Heart right ventricle (tissue), 16 donors: ENCODE measurements at regions not wholly inside any gene's neighbourhood (a gene's known extent, or its start where the extent isn't known, plus 50 kb on each side); places are given as distances from the start of the nearest gene placed in this dataset.

Experiments used
- ATAC-seq, 8 donors: fragments of 200-7000 bp; cut with Tn5 transposase; one replicate each; pipeline ENCODE4 v1.9.1; 2020; ENCODE audit warnings: mild to moderate bottlenecking in 8 of 8, moderate library complexity in 8 of 8, moderate number of reproducible peaks in 1 of 8
- DNase-seq, 2 donors: peaks; one replicate each; pipeline ENCODE4 v3.0.0-alpha.2; 2020
- H3K27ac ChIP-seq, 10 donors: fragments of 200-600 bp; sonication (generic) in 2 of 10; one replicate each; pipeline versions ENCODE4 v1.5.0 to v1.8.0; 2020 to 2022; ENCODE audit warnings: mild to moderate bottlenecking in 3 of 10
- H3K27me3 ChIP-seq, 7 donors: fragments of 200-600 bp; one replicate each; pipeline ENCODE4 v1.8.0; 2021 to 2022; ENCODE audit warnings: mild to moderate bottlenecking in 2 of 7
- H3K36me3 ChIP-seq, 9 donors: fragments of 200-600 bp; sonication (generic) in 1 of 9; one replicate each; pipeline versions ENCODE4 v1.5.0 to v1.8.0; 2020 to 2022; ENCODE audit warnings: mild to moderate bottlenecking in 2 of 9
- H3K4me1 ChIP-seq, 9 donors: fragments of 200-600 bp; sonication (generic) in 1 of 9; one replicate each; pipeline versions ENCODE4 v1.5.0 to v1.8.0; 2020 to 2022; ENCODE audit warnings: mild to moderate bottlenecking in 4 of 9
- H3K4me3 ChIP-seq, 10 donors: fragments of 200-600 bp; sonication (generic) in 2 of 10; one replicate each; pipeline versions ENCODE4 v1.5.0 to v1.8.0; 2020 to 2022; ENCODE audit warnings: mild to moderate bottlenecking in 7 of 10, moderate library complexity in 2 of 10
- H3K9me3 ChIP-seq, 11 donors: fragments of 200-600 bp in 10 of 11; sonication (generic) in 2 of 11; one replicate each; pipeline versions ENCODE4 v1.5.0 to v1.8.0; 2013 to 2022; ENCODE audit warnings: mild to moderate bottlenecking in 2 of 11, control low read depth in 1 of 11, moderate library complexity in 1 of 11
- WGBS, 2 donors: extraction: QIAGEN DNeasy Blood & Tissue Kit; methylation state at CpG; one replicate each; pipeline ENCODE4 v1.1.7; 2013; ENCODE audit warnings: inconsistent platforms in 1 of 2; 5-methylcytosine and 5-hydroxymethylcytosine counted together
- intact Hi-C, 10 donors: fragments of 100-400 bp; cut with DNase I; formaldehyde crosslinking; loops; one replicate each; pipeline versions ENCODE4 v1.11.1 to v1.14.2; 2022
- TF ChIP-seq, protein P1 (sequence below), 9 donors: fragments of 200-600 bp; sonication (generic) in 2 of 9; IDR thresholded peaks; one replicate each; pipeline versions ENCODE4 v1.5.0 to v1.8.0; 2021 to 2022; ENCODE audit warnings: antibody characterized with exemption in 9 of 9, mild to moderate bottlenecking in 5 of 9, moderate library complexity in 1 of 9
- donor health status: Arrhythmogenic right ventricular cardiomyopathy.
- donor health status: ischemic (EF 13 %, LVEDD 7.1; RV severe dilation, severe dysfunction).
- donor health status: healthy with polysubstance abuse.
- donor health status: DM: no; HTN: yes; CAD: no.
- donor health status: DM: no; HTN: no; CAD: no.
- donor health status: ischemic (EF 25% LVEDD 6.9; RV normal size, moderate dysfunction).
- donor health status: ischemic (EF 25% LVEDD 5.7; RV mildly dilated, moderate dysfunction).
- donor health status: healthy.
- donor health status: DM: yes; HTN: yes; CAD: no.
- donor health status: Ischemic cardiomyopathy.
- donor health status: ischemic (EF 35%, LVEDD 5.7; RV mildly dilated, moderate dysfunction).
- donor health status: nonischemic (EF 11% LVEDD 7.7; RV severe dilation, severe dysfunction).
- donor health status: DM: yes; HTN: yes; CAD: no.
- donor health status: PGD.
- donor health status: ischemic (EF 29% LVEDD 5.4; RV normal size, mild dysfunction).
- donor health status: nonischemic (EF 23%, LVEDD 6.1; RV moderate dilation, normal function).

DNA sequence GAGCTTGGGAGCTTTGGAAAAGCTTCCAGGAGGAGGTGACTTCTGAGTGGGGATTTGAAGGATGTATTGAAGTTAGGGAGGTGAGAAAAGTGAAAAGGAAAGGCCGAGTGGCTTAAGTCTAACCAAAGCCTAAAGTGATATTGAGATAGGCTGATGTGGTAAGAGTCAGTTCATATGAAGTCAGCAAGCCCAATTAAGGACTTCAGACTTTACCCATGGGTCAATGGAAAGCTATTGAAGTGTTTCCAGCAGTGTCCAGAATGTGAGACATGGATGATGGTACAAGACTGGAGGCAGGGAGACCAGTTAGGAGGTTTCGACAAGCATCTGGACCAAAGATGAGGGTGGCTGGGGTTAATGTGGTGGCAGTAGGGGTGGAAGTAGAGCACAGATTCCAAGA is 134.3 kb upstream of the WWC1 start:
- Histone ChIP-seq H3K4me3 (no peak overlapping the region), H3K27ac (no peak overlapping the region), H3K4me1 (peaks cover 0 to 38% (median 12%) of the 10 kb centered on the region in 9 donors), H3K36me3 (no peaks in the 10 kb centered on the region), H3K9me3 (no peaks in the 10 kb centered on the region), H3K27me3 (no peaks in the 10 kb centered on the region)
- intact Hi-C loops: no loop called here
- no peak for ATAC-seq
- TF ChIP-seq, protein P1, sequence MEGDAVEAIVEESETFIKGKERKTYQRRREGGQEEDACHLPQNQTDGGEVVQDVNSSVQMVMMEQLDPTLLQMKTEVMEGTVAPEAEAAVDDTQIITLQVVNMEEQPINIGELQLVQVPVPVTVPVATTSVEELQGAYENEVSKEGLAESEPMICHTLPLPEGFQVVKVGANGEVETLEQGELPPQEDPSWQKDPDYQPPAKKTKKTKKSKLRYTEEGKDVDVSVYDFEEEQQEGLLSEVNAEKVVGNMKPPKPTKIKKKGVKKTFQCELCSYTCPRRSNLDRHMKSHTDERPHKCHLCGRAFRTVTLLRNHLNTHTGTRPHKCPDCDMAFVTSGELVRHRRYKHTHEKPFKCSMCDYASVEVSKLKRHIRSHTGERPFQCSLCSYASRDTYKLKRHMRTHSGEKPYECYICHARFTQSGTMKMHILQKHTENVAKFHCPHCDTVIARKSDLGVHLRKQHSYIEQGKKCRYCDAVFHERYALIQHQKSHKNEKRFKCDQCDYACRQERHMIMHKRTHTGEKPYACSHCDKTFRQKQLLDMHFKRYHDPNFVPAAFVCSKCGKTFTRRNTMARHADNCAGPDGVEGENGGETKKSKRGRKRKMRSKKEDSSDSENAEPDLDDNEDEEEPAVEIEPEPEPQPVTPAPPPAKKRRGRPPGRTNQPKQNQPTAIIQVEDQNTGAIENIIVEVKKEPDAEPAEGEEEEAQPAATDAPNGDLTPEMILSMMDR (IDR thresholded peaks at IDR 0.05): no peak
- no peak for DNase-seq
- 89 to 98% methylated on average over 2 of the region's 2 CpGs for WGBS, 2 donors

DNA sequence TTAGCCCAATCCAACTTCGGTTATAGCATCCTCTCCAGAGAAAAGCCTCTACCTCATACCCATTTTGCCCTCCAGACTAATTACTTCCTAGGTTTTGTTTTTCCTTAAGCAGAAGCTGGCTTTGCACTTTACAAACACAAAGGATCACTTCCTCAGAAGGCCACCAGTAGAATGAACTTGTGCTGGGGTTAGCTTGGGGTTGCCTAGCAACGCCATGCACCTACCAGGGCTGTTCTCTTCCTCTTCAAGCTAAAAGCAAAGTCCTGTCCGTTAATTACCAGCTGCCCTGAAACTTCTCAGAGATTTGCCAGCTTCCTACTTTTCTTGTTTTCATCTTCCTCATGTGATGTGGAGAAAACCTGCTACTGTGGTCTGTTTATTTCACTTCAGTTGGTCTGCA is 132.0 kb upstream of the WWC1 start:
- Histone ChIP-seq H3K4me1 (peaks cover 0 to 26% (median 6%) of the 10 kb centered on the region in 9 donors), H3K27me3 (no peaks in the 10 kb centered on the region), H3K9me3 (no peaks in the 10 kb centered on the region), H3K36me3 (peaks cover 0 to 3% (median 0%) of the 10 kb centered on the region in 9 donors), H3K27ac (no peak overlapping the region), H3K4me3 (no peak overlapping the region)
- intact Hi-C loops: no loop called here
- 51 to 58% methylated on average over 3 of the region's 3 CpGs for WGBS, 2 donors
- ATAC-seq (peak in 1 of 8 donors; percentile 40), DNase-seq (no peak)
- TF ChIP-seq, protein P1 (IDR thresholded peaks at IDR 0.05): no peak

DNA sequence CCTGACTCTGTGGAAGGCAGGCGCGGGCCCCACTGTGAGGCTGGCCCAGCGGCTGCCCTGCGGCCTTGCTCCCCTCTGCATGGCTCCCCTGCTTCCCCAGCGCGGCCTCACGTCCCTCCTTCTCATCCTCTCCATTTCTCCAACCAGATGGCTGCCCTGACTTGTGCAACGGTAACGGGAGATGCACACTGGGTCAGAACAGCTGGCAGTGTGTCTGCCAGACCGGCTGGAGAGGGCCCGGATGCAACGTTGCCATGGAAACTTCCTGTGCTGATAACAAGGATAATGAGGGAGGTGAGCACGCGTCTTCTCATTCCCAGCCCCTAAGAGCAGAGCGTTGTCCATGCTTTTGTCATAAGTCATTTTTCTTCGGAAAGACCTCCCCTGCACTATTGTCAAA is 129.0 kb upstream of the WWC1 start:
- Histone ChIP-seq H3K27me3 (no peaks in the 10 kb centered on the region), H3K27ac (peak overlapping the region in 1 of 10 donors; percentile 33), H3K36me3 (peaks cover 0 to 3% (median 0%) of the 10 kb centered on the region in 9 donors), H3K4me1 (peaks cover 0 to 34% (median 16%) of the 10 kb centered on the region in 9 donors), H3K4me3 (no peak overlapping the region), H3K9me3 (no peaks in the 10 kb centered on the region)
- TF ChIP-seq, protein P1 (IDR thresholded peaks at IDR 0.05): no peak
- 51 to 59% methylated on average over 16 of the region's 16 CpGs for WGBS, 2 donors
- peak in 2 of 8 donors; percentile 10 to 14 for ATAC-seq
- DNase-seq: no peak
- intact Hi-C loops: no loop called here

DNA sequence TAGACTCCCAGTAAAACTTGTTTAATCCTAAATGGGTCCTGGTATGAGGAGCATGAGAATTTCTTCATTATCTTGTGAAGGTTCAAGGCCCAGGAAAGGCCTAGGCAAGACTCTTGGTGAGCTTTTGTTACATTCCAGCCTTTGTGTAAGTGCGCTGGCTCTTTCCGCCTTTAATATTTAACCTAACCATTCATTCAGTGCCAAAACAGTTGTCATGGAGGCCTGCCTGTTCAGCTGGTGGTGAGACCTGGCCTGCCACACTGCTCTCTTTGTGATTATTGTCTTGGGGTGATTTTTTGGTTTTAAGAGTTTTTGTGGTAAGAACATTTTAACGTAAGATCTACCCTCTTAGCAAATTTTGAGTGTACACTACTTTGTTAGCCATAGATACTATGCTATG is 127.5 kb upstream of the WWC1 start:
- no peak overlapping the region for H3K4me3 ChIP-seq
- H3K27me3 ChIP-seq: no peaks in the 10 kb centered on the region
- peak overlapping the region in 1 of 10 donors; percentile 33 for H3K27ac ChIP-seq
- H3K4me1 ChIP-seq: peaks cover 0 to 41% (median 16%) of the 10 kb centered on the region in 9 donors
- intact Hi-C loops: no loop called here
- peaks cover 0 to 3% (median 0%) of the 10 kb centered on the region in 9 donors for H3K36me3 ChIP-seq
- TF ChIP-seq, protein P1 (IDR thresholded peaks at IDR 0.05): no peak
- H3K9me3 ChIP-seq: no peaks in the 10 kb centered on the region
- ATAC-seq (no peak), DNase-seq (no peak)
- WGBS, 2 donors: 85 to 90% methylated on average over 3 of the region's 3 CpGs
